ENCODE measurements at regions not wholly inside any gene's neighbourhood (a gene's known extent, or its start where the extent isn't known, plus 50 kb on each side); places are given as distances from the start of the nearest gene placed in this dataset.

- no peak for TF ChIP-seq POLR2AphosphoS5 (IDR thresholded peaks at IDR 0.05; ENCODE audit: low read depth, low read length)
- no peak for TF ChIP-seq TAF1 (IDR thresholded peaks at IDR 0.05; ENCODE audit: borderline replicate concordance, insufficient read depth, low read length)
- no peak for TF ChIP-seq SIN3A (IDR thresholded peaks at IDR 0.05; ENCODE audit: borderline replicate concordance, insufficient read depth, low read length)
- TF ChIP-seq FOXP2 (optimal IDR thresholded peaks at IDR 0.05; ENCODE audit: borderline replicate concordance, extremely low read depth, extremely low read length, insufficient read depth) = no peak
Observed at GRCh38 chr13:22427066-22427465, 753.7 kb upstream of the SGCG start.
